ENCODE measurements at regions not wholly inside any gene's neighbourhood (a gene's known extent, or its start where the extent isn't known, plus 50 kb on each side); places are given as distances from the start of the nearest gene placed in this dataset.

GRCh38 chr2:3022841-3023372 is 354.7 kb downstream of the EIPR1 start:
- no peak for DNase-seq (ENCODE audit: low spot score)
- intact Hi-C loops (cut with DNase I), result no loop called here

GRCh38 chr2:3021720-3022119 is 355.9 kb downstream of the EIPR1 start:
- DNase-seq (ENCODE audit: low spot score), result no peak
- intact Hi-C loops (cut with DNase I), result no loop called here

GRCh38 chr2:3010001-3010400 is 367.6 kb downstream of the EIPR1 start:
- no peak for DNase-seq (ENCODE audit: low spot score)
- intact Hi-C loops (cut with DNase I), result no loop called here

- intact Hi-C loops (cut with DNase I), result no loop called here
Observed at GRCh38 chr2:3009483-3009882, 368.1 kb downstream of the EIPR1 start.

GRCh38 chr2:3009005-3009404 is 368.6 kb downstream of the EIPR1 start:
- intact Hi-C loops (cut with DNase I), result no loop called here
- no peak for DNase-seq (ENCODE audit: low spot score)

More at GRCh38 chr2:3009483-3009882, 368.1 kb downstream of the EIPR1 start:
- no peak for DNase-seq (ENCODE audit: low spot score)

- intact Hi-C loops (cut with DNase I), result no loop called here
- no peak for DNase-seq (ENCODE audit: low spot score)
Observed at GRCh38 chr2:3008561-3008960, 369.1 kb downstream of the EIPR1 start.

- no peak for DNase-seq (ENCODE audit: low spot score)
- intact Hi-C loops (cut with DNase I), result no loop called here
Observed at GRCh38 chr2:3007135-3007534, 370.5 kb downstream of the EIPR1 start.

GRCh38 chr2:3005859-3006501 is 371.6 kb downstream of the EIPR1 start:
- DNase-seq (ENCODE audit: low spot score), result no peak
- intact Hi-C loops (cut with DNase I), result no loop called here

GRCh38 chr2:3001615-3002560 is 375.7 kb downstream of the EIPR1 start:
- intact Hi-C loops (cut with DNase I), result no loop called here
- no peak for DNase-seq (ENCODE audit: low spot score)

- intact Hi-C loops (cut with DNase I), result no loop called here
- DNase-seq (ENCODE audit: low spot score), result no peak
Observed at GRCh38 chr2:3000968-3001367, 376.6 kb downstream of the EIPR1 start.

- intact Hi-C loops (cut with DNase I), result no loop called here
- no peak for DNase-seq (ENCODE audit: low spot score)
Observed at GRCh38 chr2:3000125-3000524, 377.5 kb downstream of the EIPR1 start.

GRCh38 chr2:2998971-2999370 is 378.6 kb downstream of the EIPR1 start:
- no peak for DNase-seq (ENCODE audit: low spot score)
- intact Hi-C loops (cut with DNase I), result no loop called here

GRCh38 chr2:2993172-2993692 is 384.4 kb downstream of the EIPR1 start:
- no peak for DNase-seq (ENCODE audit: low spot score)
- intact Hi-C loops (cut with DNase I), result no loop called here

GRCh38 chr2:2992634-2993033 is 385.0 kb downstream of the EIPR1 start:
- DNase-seq (ENCODE audit: low spot score), result no peak
- intact Hi-C loops (cut with DNase I), result no loop called here

- DNase-seq (ENCODE audit: low spot score), result no peak
- intact Hi-C loops (cut with DNase I), result no loop called here
Observed at GRCh38 chr2:2985020-2985419, 392.6 kb downstream of the EIPR1 start.

GRCh38 chr2:2981000-2981399 is 396.6 kb downstream of the EIPR1 start:
- no peak for DNase-seq (ENCODE audit: low spot score)

GRCh38 chr2:2974982-2975381 is 402.6 kb downstream of the EIPR1 start:
- intact Hi-C loops (cut with DNase I), result no loop called here
- no peak for DNase-seq (ENCODE audit: low spot score)

More at GRCh38 chr2:2981000-2981399, 396.6 kb downstream of the EIPR1 start:
- intact Hi-C loops (cut with DNase I), result no loop called here

GRCh38 chr2:2960441-2961133 is 417.0 kb downstream of the EIPR1 start:
- DNase-seq (ENCODE audit: low spot score), result no peak
- intact Hi-C loops (cut with DNase I), result no loop called here

GRCh38 chr2:2950403-2950952 is 427.1 kb downstream of the EIPR1 start:
- DNase-seq (ENCODE audit: low spot score), result no peak
- intact Hi-C loops (cut with DNase I), result no loop called here
